HG03439 (cell line): ENCODE measurements at regions not wholly inside any gene's neighbourhood (a gene's known extent, or its start where the extent isn't known, plus 50 kb on each side); places are given as distances from the start of the nearest gene placed in this dataset.
"Not testable (repeated sequence)": the region's sequence is repeated elsewhere in the genome, so short reads cannot be mapped to it uniquely, and the experiment has no call there.

ENCODE experiments used
- ATAC-seq: cut with Tn5 transposase; IDR thresholded peaks from one replicate; pipeline ENCODE4 v1.9.1; 2021; ENCODE audit warnings: mild to moderate bottlenecking, moderate library complexity; ENCODE audit not compliant: unreplicated experiment

GRCh38 chr4:131113273-131113672, 2017.3 kb downstream of the C4orf33 start:
- ATAC-seq, result no peak

GRCh38 chr4:131113704-131114103, 2017.8 kb downstream of the C4orf33 start:
- ATAC-seq, result no peak

- no peak for ATAC-seq
Observed at GRCh38 chr4:131119661-131120060, 2023.7 kb downstream of the C4orf33 start.

- ATAC-seq, result no peak
Observed at GRCh38 chr4:131137196-131137595, 2011.9 kb upstream of the PCDH10 start.

GRCh38 chr4:131159261-131159660, 1989.8 kb upstream of the PCDH10 start:
- ATAC-seq, result no peak

- no peak for ATAC-seq
Observed at GRCh38 chr4:131192318-131192717, 1956.8 kb upstream of the PCDH10 start.

- ATAC-seq, result no peak
Observed at GRCh38 chr4:131207589-131207988, 1941.5 kb upstream of the PCDH10 start.

- no peak for ATAC-seq
Observed at GRCh38 chr4:131248314-131248713, 1900.8 kb upstream of the PCDH10 start.

- ATAC-seq, result no peak
Observed at GRCh38 chr4:131251321-131251720, 1897.8 kb upstream of the PCDH10 start.

- ATAC-seq, result no peak
Observed at GRCh38 chr4:131257241-131257640, 1891.9 kb upstream of the PCDH10 start.

GRCh38 chr4:131258361-131258760, 1890.7 kb upstream of the PCDH10 start:
- ATAC-seq, result no peak

GRCh38 chr4:131288441-131288840, 1860.7 kb upstream of the PCDH10 start:
- ATAC-seq, result no peak

GRCh38 chr4:131296192-131296591, 1852.9 kb upstream of the PCDH10 start:
- ATAC-seq, result no peak

- no peak for ATAC-seq
Observed at GRCh38 chr4:131302108-131302507, 1847.0 kb upstream of the PCDH10 start.

GRCh38 chr4:131304686-131305085, 1844.4 kb upstream of the PCDH10 start:
- no peak for ATAC-seq

GRCh38 chr4:131309628-131310027, 1839.5 kb upstream of the PCDH10 start:
- no peak for ATAC-seq

- ATAC-seq, result peak; percentile 59
Observed at GRCh38 chr4:131316086-131316485, 1833.0 kb upstream of the PCDH10 start.

GRCh38 chr4:131337936-131338335, 1811.2 kb upstream of the PCDH10 start:
- ATAC-seq, result no peak

- ATAC-seq, result no peak
Observed at GRCh38 chr4:131339137-131339536, 1810.0 kb upstream of the PCDH10 start.

GRCh38 chr4:131344761-131345160, 1804.3 kb upstream of the PCDH10 start:
- ATAC-seq, result no peak

- ATAC-seq, result peak; percentile 46
Observed at GRCh38 chr4:131347816-131348215, 1801.3 kb upstream of the PCDH10 start.

GRCh38 chr4:131348263-131348662, 1800.8 kb upstream of the PCDH10 start:
- peak; percentile 99 for ATAC-seq

GRCh38 chr4:131352371-131352770, 1796.7 kb upstream of the PCDH10 start:
- not testable (repeated sequence) for ATAC-seq

GRCh38 chr4:131366714-131367113, 1782.4 kb upstream of the PCDH10 start:
- ATAC-seq, result no peak
